Spleen (tissue), 11 donors: ENCODE measurements at regions not wholly inside any gene's neighbourhood (a gene's known extent, or its start where the extent isn't known, plus 50 kb on each side); places are given as distances from the start of the nearest gene placed in this dataset.

Source experiments
- DNase-seq: peaks from one replicate; pipeline ENCODE4 v3.0.0-alpha.2; 2020
- H3K27ac ChIP-seq, 8 donors: fragments of 200-600 bp; sonication (generic) in 7 of 8; 1 replicate in 4 of 8; 2 replicates in 4 of 8; pipeline versions ENCODE4 v1.5.0 to v1.8.0; 2016 to 2021; ENCODE audit warnings: inconsistent platforms in 4 of 8, mild to moderate bottlenecking in 4 of 8, moderate library complexity in 1 of 8
- H3K27me3 ChIP-seq, 7 donors: fragments of 200-600 bp; sonication (generic) in 6 of 7; replicated peaks in 1 of 7; 1 replicate in 4 of 7; 2 replicates in 3 of 7; pipeline versions ENCODE4 v1.5.0 to v1.8.0; 2016 to 2021; ENCODE audit warnings: inconsistent platforms in 3 of 7, mild to moderate bottlenecking in 1 of 7
- H3K36me3 ChIP-seq, 6 donors: fragments of 200-600 bp; sonication (generic) in 5 of 6; 1 replicate in 4 of 6; 2 replicates in 2 of 6; pipeline versions ENCODE4 v1.5.0 to v1.8.0; 2016 to 2021; ENCODE audit warnings: inconsistent platforms in 2 of 6
- H3K4me1 ChIP-seq, 6 donors: fragments of 200-600 bp; sonication (generic) in 5 of 6; 1 replicate in 3 of 6; 2 replicates in 3 of 6; pipeline versions ENCODE4 v1.5.0 to v1.8.0; 2016 to 2021; ENCODE audit warnings: inconsistent platforms in 3 of 6
- H3K4me3 ChIP-seq, 8 donors: fragments of 200-600 bp; sonication (generic) in 7 of 8; 1 replicate in 4 of 8; 2 replicates in 4 of 8; pipeline versions ENCODE4 v1.5.0 to v1.8.0; 2016 to 2021; ENCODE audit warnings: inconsistent platforms in 4 of 8, mild to moderate bottlenecking in 4 of 8, moderate library complexity in 2 of 8
- H3K9me3 ChIP-seq, 8 donors: fragments of 200-600 bp; sonication (generic) in 7 of 8; 1 replicate in 4 of 8; 2 replicates in 4 of 8; pipeline versions ENCODE4 v1.5.0 to v1.8.0; 2016 to 2021; ENCODE audit warnings: inconsistent platforms in 4 of 8
- POLR2A ChIP-seq, 3 donors: fragments of 450-650 bp; IDR thresholded peaks; one replicate each; pipeline ENCODE4 v1.5.1; 2017; ENCODE audit warnings: antibody characterized with exemption in 3 of 3, mild to moderate bottlenecking in 1 of 3
- POLR2AphosphoS5 ChIP-seq, 3 donors: sonication (generic); formaldehyde crosslinking; IDR thresholded peaks; one replicate each; pipeline ENCODE4 v1.5.1; 2017; ENCODE audit warnings: antibody characterized with exemption in 3 of 3
- WGBS, 5 donors: extraction: QIAGEN DNeasy Blood & Tissue Kit in 3 of 5; methylation state at CpG; one replicate each; pipeline versions ENCODE4 v1.1.5 to v1.1.7; 2013 to 2018; 5-methylcytosine and 5-hydroxymethylcytosine counted together
- intact Hi-C: fragments of 100-400 bp; cut with DNase I; formaldehyde crosslinking; loops from one replicate; pipeline ENCODE4 v1.15.0; 2023; ENCODE audit warnings: low total_unique reads
- TF ChIP-seq, protein P1 (sequence below), 11 experiments: fragments of 200-600 bp in 7 of 11; fragments of 450-650 bp in 4 of 11; sonication (generic) in 4 of 11; IDR thresholded peaks in 8 of 11; conservative IDR thresholded peaks in 3 of 11; 1 replicate in 7 of 11; 2 replicates in 4 of 11; pipeline versions ENCODE4 v1.4.0 to v1.8.0; 2016 to 2021; ENCODE audit warnings: antibody characterized with exemption in 11 of 11, inconsistent platforms in 4 of 11, mild to moderate bottlenecking in 1 of 11
- donor health status: healthy with polysubstance abuse.
- donor health status: DM: no; HTN: no; CAD: no; lungs with moderate emphysema.
- donor health status: DM: no; HTN: no; CAD: no.
- donor health status: Bipolar disorder and iron deficiency.
- donor health status: healthy.
- donor health status: DM: no; HTN: no; CAD: no.
- donor health status: DM: yes; HTN: yes; CAD: no.

DNA sequence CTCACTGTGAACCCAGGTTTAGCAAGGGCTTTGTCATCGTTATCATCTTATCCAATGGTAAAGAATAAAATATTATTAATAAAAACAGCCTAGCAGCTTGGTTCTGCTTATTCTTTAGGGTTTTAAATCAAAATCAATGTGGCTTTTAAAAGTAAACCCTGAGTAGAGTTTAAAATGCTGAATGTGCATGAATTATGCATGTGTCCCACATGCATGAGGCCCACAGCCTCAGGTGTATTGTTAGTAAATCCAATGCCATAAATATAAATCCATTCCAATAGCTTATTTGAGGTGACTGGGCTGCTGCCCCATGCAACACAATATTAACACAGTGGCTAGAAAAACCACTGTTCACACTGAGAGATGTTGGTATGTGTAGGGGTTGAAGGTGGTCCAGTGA lies 254.1 kb downstream of the HNMT start:
- H3K36me3 ChIP-seq, result no peaks in the 10 kb centered on the region
- no peak overlapping the region for H3K27ac ChIP-seq
- 87 to 96% (median 94%) methylated on average over 1 of the region's 1 CpG for WGBS, 5 donors
- H3K4me3 ChIP-seq, result no peak overlapping the region
- DNase-seq, result no peak
- no peak for TF ChIP-seq POLR2A (IDR thresholded peaks at IDR 0.05)
- TF ChIP-seq POLR2AphosphoS5 (IDR thresholded peaks at IDR 0.05), result no peak
- TF ChIP-seq, protein P1, sequence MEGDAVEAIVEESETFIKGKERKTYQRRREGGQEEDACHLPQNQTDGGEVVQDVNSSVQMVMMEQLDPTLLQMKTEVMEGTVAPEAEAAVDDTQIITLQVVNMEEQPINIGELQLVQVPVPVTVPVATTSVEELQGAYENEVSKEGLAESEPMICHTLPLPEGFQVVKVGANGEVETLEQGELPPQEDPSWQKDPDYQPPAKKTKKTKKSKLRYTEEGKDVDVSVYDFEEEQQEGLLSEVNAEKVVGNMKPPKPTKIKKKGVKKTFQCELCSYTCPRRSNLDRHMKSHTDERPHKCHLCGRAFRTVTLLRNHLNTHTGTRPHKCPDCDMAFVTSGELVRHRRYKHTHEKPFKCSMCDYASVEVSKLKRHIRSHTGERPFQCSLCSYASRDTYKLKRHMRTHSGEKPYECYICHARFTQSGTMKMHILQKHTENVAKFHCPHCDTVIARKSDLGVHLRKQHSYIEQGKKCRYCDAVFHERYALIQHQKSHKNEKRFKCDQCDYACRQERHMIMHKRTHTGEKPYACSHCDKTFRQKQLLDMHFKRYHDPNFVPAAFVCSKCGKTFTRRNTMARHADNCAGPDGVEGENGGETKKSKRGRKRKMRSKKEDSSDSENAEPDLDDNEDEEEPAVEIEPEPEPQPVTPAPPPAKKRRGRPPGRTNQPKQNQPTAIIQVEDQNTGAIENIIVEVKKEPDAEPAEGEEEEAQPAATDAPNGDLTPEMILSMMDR (IDR thresholded peaks at IDR 0.05 in 8 of 11, conservative IDR thresholded peaks at IDR 0.05 in 3 of 11), result no peak
- no peaks in the 10 kb centered on the region for H3K27me3 ChIP-seq
- no peaks in the 10 kb centered on the region for H3K4me1 ChIP-seq
- no peaks in the 10 kb centered on the region for H3K9me3 ChIP-seq
- intact Hi-C loops, result no loop called here

DNA sequence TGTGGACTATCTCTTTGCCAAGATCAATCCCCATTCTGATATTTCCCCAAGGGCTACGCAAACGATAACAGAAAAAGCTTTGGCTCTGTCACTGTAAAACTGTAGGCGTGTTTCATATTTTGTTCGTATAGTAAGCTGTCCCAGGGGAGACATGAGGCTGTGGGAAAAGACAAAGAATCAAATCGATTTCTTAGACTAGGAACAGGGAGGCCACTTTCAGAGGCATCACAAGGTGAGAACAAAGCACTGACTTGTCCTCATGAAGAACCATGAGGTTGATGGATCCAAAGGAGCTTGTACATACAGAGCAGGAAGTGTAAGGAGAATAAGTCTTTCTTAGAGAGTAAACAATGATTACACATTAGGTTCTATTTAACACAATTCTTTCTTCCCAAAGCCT lies 255.7 kb downstream of the HNMT start:
- DNase-seq, result no peak
- Histone ChIP-seq H3K36me3 (no peaks in the 10 kb centered on the region), H3K9me3 (no peaks in the 10 kb centered on the region), H3K27me3 (no peaks in the 10 kb centered on the region), H3K4me1 (no peaks in the 10 kb centered on the region), H3K4me3 (no peak overlapping the region), H3K27ac (no peak overlapping the region)
- TF ChIP-seq POLR2AphosphoS5 (IDR thresholded peaks at IDR 0.05), result no peak
- TF ChIP-seq POLR2A (IDR thresholded peaks at IDR 0.05), result no peak
- TF ChIP-seq, protein P1 (IDR thresholded peaks at IDR 0.05 in 8 of 11, conservative IDR thresholded peaks at IDR 0.05 in 3 of 11), result no peak
- intact Hi-C loops, result no loop called here
- 85 to 94% (median 91%) methylated on average over 5 of the region's 5 CpGs for WGBS, 5 donors

DNA sequence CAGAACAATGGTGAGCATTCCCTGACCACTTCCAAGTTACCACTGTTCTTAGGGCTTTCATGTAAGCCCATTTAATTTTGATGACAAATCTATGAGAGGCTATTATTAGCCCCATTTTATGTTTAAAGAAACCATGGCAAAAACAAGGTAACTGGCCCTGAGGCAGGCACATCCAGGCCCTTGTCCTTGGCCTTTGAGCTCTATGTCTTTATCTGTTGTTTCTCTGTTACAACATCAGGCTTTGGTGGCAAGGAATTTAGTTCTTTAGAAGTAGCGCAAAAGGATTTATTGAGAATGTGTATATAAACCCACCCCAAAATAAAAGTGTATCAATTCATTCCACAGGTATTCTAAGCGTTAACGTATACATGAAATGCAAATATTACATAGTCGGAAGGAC lies 257.1 kb downstream of the HNMT start:
- TF ChIP-seq POLR2AphosphoS5 (IDR thresholded peaks at IDR 0.05) (no peak), POLR2A (IDR thresholded peaks at IDR 0.05) (no peak)
- no peaks in the 10 kb centered on the region for H3K9me3 ChIP-seq
- H3K27ac ChIP-seq, result no peak overlapping the region
- no peaks in the 10 kb centered on the region for H3K27me3 ChIP-seq
- H3K4me3 ChIP-seq, result no peak overlapping the region
- 95 to 98% (median 95%) methylated on average over 4 of the region's 4 CpGs for WGBS, 5 donors
- H3K36me3 ChIP-seq, result no peaks in the 10 kb centered on the region
- no peak for DNase-seq
- H3K4me1 ChIP-seq, result no peaks in the 10 kb centered on the region
- intact Hi-C loops, result no loop called here

DNA sequence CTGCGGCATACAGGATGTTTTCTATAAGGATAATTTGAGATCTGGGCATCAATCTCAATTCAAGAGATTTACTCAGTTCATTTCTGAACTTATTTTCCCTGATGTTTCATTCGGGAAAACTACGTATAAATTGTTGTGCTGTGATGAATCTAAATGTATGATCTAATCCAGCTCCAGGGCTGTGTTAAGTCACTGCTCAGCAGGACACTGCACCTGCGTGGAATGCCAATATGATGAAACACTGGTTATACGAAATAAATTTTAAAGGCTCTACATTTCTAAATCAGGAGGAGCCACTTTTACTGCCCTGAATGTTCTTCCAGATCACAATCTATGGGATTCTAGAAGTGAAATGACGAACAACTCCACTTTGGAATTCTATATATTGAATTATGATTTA lies 259.0 kb downstream of the HNMT start:
- Histone ChIP-seq H3K36me3 (no peaks in the 10 kb centered on the region), H3K27me3 (no peaks in the 10 kb centered on the region), H3K9me3 (no peaks in the 10 kb centered on the region), H3K4me1 (no peaks in the 10 kb centered on the region), H3K4me3 (no peak overlapping the region), H3K27ac (no peak overlapping the region)
- no peak for TF ChIP-seq POLR2A (IDR thresholded peaks at IDR 0.05)
- TF ChIP-seq POLR2AphosphoS5 (IDR thresholded peaks at IDR 0.05), result no peak
- TF ChIP-seq, protein P1 (IDR thresholded peaks at IDR 0.05 in 8 of 11, conservative IDR thresholded peaks at IDR 0.05 in 3 of 11), result no peak
- 80 to 93% (median 92%) methylated on average over 6 of the region's 6 CpGs for WGBS, 5 donors
- intact Hi-C loops, result no loop called here
- no peak for DNase-seq

DNA sequence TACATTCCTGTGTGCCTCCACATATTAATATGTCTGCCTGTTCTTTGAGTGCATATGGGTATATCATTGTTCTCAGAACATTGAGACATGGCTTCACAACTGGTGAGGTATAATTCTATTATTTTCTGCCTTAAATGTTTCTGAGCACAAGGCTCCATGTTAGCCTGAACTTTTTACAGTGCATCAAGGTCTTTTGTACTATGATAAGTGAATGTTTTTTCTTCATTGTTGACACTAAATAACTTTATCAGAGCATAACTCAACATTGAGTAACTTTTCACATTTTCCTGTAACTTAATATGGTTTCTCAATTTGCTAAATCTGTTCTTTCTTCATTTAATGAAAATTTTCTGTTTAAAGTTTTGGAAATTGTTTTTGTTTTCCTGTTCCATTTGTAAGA lies 262.9 kb downstream of the HNMT start:
- TF ChIP-seq, protein P1 (IDR thresholded peaks at IDR 0.05 in 8 of 11, conservative IDR thresholded peaks at IDR 0.05 in 3 of 11), result no peak
- TF ChIP-seq POLR2AphosphoS5 (IDR thresholded peaks at IDR 0.05) (no peak), POLR2A (IDR thresholded peaks at IDR 0.05) (no peak)
- intact Hi-C loops, result no loop called here
- DNase-seq, result no peak
- Histone ChIP-seq H3K9me3 (no peaks in the 10 kb centered on the region), H3K4me3 (no peak overlapping the region), H3K27ac (no peak overlapping the region), H3K36me3 (no peaks in the 10 kb centered on the region), H3K27me3 (no peaks in the 10 kb centered on the region), H3K4me1 (no peaks in the 10 kb centered on the region)
